ENCODE measurements at regions not wholly inside any gene's neighbourhood (a gene's known extent, or its start where the extent isn't known, plus 50 kb on each side); places are given as distances from the start of the nearest gene placed in this dataset.

DNA sequence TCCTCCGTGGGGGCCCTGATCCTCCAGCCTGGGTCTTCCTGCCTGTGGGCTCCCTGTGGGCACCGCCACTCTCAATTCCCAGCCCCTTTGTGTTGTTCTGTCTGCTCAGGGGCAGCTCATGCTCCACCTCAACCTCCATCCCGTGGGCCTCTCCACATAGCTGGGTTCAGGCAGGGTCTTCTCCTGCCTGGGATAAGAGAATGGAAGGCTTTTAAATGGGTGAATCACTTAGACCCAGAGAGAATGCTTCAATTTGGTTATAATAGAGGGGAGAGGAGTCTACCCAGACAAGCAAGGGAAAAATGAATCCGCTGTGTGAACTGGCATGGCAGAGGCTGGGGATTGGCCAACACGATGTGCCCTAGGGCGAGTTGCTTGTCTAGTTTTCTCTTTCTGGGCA is 138.4 kb upstream of the MYCN start:
- TF ChIP-seq CTCF (IDR thresholded peaks at IDR 0.05): no peak
- no peak for TF ChIP-seq EP300 (IDR thresholded peaks at IDR 0.05; ENCODE audit: low read depth)
- TF ChIP-seq POLR2A (IDR thresholded peaks at IDR 0.05): no peak

Data from transverse colon (tissue), 3 donors.